HG03103 (cell line): ENCODE measurements at regions not wholly inside any gene's neighbourhood (a gene's known extent, or its start where the extent isn't known, plus 50 kb on each side); places are given as distances from the start of the nearest gene placed in this dataset.
"Not testable (repeated sequence)": the region's sequence is repeated elsewhere in the genome, so short reads cannot be mapped to it uniquely, and the experiment has no call there.

Source experiments
- ATAC-seq: cut with Tn5 transposase; IDR thresholded peaks from one replicate; pipeline ENCODE4 v1.9.1; 2021; ENCODE audit warnings: low read depth; ENCODE audit not compliant: unreplicated experiment

DNA sequence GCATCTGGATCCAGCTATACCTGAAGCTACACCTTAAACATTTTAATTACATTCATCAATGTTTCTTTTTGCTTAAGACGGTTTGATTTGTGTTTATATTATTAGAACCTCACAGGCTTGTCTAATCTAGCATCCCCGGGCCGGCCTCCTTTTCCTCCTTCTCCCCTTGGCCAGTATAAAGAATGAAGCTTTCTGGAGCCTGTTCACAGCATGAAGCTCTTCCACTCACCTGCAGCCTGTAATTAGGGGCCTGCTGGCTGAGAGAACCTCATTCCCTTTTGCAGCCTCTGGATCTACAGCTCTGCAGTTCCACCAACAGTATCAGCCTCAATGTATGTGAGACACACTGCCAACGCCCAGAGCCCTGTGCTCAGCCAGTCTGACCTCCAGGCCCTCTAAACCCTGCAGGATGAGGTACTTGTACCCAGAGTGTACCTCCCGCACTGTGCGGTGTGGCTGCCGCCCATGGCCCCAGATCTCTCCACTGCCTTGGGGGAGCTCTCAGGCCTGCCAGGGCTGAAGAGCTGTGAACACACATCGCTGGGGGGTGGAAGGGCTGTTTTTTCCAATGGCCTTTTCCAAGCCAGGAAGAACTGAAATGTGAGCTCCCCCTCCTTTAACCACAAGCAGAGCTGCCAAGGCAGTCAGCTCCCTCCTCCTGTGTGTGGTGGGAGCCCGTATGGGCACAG, 114.7 kb upstream of the ALDH1A3 start:
- no peak for ATAC-seq

DNA sequence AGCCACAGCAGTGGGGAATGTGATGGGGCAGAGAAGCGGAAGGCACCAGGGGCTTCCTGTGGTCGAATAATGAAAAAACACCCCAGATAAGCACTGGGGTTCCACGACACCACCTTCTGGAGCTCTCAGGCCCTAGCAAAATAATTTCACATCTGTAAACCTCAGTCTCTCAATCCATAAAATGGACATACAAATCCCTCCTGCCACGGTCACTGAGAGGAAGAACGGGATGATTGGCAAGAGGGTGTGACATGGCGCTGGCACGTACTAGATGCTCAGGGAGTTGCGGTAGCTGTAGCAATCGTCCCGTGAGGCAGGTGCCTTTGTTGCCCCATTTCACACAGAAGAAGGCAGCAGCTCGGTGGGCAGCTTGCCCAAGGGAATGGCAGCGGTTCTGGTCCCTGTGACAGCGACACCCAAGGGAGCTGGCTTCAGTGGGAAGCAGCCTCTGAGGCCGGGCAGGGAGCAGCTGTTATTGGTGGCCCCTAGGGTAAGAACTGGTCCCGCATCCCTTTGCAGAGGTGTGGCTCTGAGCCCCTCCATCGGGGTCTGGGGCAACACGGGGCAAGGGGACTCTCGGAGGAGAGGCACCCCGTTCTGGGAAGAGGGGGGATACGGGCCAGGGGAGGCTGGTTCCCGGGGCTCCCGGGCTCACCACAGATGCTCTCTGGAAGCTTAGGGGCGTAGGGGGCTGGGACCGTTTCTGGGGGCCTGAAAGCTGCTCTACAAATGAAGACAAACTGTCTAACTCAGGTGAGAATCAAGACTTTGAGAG, 114.0 kb upstream of the ALDH1A3 start:
- no peak for ATAC-seq

DNA sequence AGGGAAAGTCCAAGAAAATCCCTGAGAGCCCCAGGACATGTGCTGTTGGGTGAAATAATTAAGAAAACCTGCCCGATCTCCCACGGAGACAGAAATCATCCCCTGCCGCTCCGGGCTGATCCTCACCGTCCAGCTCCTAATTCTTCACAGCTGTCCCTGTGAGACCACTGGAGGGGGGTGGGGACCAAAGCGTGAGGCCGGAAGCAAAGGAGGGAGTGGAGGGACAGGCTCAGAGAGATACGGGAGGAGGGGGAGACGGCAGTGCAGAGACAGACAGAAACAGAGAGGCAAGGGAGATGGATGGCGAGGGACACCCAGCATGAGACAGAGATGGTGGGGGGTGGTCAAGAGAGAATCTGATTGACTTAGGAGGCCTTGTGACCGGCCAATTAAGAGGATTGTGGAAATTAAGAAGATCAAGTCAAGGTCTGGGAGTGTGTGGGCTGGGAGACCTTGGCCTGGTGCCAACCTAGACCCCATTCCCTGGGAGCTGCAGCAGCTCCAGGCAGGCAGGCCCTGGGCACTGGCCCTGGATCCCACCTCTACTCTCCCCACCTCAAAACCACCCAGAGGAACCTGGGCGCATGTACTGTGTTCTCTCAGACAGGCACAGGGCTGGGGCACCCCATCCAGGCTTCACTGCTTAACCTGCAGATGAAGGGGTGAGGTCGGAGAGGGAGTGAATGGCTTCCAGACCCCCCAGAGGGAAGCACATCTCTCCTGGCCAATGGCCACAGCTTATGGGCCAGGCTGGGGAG, 113.2 kb upstream of the ALDH1A3 start:
- no peak for ATAC-seq

DNA sequence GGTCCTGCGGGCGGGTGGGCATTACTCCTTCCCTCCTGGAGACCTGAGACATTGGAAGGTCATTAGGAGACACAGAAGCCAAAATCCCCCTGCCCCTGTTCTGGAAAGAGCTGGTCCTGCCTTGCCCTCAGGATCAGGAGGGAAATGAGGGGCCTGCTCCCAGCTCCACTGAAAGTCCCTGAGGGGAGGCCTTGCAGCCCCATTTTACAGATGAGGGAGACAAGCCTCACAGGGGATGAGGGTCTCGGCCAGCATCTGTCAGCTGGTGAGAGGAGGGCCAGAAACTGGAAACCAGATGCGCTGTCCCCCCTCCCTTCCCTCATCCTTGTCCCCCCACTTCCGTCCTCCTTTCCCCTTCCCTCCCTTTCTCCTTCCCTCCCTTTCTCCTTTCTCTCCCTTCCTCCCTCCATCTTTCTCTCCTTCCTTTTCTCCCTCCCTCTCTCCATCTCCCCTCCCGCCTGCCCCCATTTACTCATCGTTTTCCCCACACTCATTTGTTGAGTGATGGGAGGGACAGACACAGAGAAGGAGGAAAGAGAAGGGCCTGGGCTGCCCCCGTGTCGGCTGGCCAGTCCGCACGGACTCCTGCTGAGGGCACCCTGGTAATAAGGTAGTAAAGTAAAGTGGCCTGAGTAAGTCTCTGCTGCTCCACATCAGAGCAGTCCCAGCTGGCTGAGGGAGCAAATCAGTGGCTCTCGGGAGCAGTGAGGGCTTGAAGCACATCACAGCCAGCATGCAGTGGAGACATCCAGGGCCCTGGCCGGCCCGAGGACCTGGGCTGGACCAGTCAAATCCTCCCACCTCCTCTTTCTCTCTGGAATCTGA, 112.4 kb upstream of the ALDH1A3 start:
- ATAC-seq, result no peak

DNA sequence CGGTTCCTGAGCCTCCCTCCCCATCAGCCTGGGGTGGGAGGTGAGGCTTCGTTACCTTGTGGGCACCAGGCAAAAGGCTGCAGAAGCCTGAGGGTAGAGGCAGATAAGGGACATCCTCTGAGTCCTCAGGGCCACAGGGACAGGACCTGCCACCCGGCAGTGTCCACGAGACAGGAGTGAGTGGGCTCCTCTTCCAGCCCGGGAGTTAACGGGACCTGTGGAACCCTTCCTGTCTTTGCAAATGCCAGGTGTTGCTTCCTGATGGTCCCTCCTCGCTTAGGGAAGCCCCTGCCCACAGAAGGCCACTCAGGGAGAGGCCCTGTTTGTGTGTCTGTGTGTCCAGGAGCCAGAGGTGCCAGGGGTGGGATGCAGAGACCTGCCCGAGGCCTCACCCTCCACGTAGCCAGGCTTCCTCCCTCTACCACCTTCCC, 111.1 kb upstream of the ALDH1A3 start:
- no peak for ATAC-seq

DNA sequence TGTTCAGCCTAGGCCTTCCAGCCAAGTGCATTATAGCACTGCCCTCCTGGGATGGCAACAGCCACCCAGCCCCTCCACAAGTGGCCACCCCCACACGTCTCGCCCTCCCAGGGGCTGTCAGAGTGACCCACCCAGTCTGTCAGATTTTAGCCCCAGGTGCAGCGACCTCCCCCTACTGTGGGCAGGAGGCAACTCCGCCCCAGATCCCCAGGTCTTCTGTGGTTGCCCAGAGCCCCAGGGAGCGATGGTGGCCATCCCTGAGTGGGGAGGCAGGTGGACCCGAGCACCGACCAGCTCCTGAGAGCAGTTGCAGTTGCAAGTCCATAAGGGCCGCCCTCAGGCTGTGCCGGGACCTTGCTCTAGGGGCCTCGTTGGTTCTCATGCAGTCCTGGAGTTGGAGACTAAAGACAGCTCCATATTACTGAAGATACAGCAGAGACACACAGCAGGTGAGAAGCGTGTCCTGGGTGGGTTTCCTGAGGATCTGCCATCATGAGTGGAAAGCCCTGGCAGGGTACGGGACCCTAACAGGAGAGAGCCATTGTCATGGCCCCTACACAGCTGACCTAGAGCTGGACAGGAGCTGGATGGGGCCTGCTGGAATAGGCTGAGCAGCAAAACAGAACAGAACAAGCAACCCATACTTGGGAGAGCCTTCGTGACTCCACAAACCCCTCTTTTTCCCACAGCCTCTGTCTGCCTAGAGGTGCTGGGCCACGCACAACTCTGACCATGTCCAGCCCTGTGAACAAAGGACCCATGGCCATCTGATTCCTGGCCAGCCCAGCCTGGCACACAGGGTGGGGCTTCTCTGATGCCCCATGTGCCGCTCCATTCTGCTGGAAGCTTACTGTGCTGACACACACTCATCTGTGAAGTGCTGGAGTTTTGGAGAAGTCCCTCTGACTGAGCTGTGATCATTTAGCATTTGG, 110.3 kb upstream of the ALDH1A3 start:
- no peak for ATAC-seq

DNA sequence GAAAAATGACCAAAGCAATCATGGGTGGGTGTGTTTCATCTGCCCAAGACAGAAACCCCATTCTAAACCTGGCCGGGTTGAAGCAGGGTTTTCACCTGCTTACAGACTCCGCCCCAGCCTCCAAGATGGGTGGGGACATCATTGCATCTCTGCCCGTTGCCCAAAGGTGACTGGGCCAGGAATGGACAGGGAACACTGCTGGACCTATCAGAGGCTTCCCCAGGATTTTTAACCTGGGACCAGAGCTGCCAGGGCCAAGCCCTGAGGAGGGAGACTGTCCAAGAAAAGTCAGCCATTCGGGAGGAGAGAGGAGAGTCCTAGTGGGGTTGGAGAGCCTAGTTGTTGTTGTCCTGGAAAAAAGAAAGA, 109.7 kb upstream of the ALDH1A3 start:
- no peak for ATAC-seq

DNA sequence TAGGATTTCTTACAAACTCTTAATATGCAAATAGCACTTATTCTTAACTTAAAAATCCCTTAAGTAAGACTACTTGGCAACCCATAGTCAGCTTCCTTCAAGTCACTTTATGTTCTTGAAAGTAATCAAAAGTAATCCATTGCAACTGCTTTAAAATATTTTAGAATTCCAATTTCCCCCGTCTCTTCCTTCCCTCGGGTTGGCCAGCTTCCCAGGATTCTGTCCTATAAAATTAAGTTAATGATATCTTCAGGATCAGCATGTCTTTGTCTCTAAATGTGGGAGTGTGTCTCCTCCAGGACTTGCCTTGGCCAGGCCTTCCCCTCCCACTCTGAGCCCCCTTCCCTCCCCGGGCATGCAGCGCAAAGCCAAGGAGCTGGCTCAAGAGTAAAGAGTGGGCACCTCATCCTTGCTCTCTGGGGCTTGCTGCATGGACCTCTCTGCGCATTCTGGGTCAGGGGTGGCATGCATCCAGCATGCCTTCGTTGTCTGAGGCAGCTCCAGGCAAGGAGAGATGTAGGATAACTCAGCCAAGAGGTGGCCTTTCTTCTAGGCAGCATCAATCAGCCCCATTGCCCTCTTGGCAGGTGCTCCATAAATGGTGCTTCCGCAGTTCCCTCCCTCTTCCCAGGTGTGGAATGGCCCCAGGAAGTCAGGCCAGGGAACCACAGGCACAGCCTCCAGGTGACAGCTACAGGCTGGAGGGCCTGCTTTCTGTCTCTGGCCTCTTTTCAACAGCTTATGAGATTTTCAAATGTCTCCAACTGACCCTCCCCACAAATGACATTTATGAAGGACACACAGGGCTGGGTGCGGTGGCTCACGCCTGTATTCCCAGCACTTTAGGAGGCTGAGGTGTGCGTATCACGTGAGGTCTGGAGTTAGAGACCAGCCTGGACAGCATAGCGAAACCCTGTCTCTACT, 108.7 kb upstream of the ALDH1A3 start:
- ATAC-seq, result no peak

DNA sequence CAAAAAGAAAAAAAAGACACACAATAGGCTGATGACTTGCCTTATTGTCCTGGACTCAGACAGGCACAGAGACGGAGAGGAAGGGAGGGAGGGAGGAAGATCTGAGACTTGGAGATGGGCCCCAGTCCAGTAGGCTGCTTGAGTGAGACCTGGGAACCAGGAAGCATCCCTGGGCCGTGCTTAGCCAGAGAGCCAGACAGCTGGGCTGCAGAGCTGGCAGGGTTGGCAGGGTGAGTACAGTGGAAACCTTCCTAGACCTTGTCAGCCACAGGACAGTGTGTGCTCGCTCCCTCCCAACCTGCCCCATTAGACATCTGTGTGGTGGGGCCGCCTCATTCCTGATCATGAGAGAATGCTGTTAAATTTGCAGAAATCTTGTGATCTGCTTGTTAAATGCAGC, 107.9 kb upstream of the ALDH1A3 start:
- ATAC-seq, result no peak

DNA sequence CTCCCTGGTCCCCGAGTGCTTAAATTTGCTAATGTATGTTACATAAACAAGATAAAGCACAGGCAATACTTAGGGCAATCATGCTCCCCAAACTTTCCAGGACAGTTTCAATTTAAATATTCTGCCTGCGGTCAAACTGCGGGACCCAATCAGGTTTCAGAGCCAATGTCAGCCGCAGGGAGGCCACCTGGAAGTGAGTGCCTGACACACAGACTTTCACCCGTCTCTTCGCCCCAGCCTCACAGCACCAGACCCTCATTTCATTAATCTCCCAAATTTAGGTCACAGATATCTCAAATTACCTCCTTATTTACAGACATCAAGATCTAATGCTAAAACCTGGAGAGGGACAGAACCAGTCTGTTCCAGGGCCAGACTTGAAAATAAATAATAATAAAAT, 107.2 kb upstream of the ALDH1A3 start:
- ATAC-seq, result no peak

DNA sequence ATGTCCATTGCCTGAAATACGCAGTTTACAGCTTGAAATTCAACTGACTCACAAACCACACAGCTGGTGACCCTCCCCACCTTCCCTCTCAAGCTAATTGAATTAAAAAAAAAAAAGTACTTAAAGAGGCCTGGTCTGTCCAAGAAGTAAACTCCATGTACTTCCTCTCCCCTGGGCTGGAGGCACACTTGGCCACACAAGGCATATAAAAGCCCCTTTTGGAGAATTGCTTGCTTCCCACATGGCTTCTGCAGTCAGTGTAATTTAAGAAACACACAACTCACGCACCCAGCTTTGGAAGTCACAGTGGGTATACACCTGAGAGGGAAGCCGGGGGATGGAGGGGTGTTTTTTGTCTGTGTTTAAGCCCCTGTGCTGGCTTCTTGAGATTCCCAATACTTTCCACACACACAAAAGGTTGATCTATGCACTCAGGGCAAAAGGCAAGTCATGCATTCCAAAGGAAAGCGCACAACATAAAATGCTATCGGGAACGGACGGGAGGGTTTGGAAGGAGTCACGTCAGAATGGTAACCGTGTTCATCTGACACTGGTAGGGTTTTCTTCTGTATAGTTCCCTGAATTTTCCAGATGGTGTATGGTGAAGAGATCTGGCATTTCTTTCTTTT, 106.6 kb upstream of the ALDH1A3 start:
- ATAC-seq, result no peak

DNA sequence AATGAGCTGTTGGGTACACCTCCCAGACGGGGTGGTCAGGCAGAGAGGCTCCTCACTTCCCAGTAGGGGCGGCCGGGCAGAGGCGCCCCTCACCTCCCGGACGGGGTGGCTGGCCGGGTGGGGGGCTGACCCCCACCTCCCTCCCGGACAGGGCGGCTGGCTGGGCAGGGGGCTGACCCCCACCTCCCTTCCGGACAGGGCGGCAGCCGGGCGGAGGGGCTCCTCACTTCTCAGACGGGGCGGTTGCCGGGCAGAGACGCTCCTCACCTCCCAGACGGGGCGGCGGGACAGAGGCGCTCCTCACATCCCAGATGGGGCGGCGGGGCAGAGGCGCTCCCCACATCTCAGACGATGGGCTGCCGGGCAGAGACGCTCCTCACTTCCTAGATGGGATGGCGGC, 105.6 kb upstream of the ALDH1A3 start:
- not testable (repeated sequence) for ATAC-seq

DNA sequence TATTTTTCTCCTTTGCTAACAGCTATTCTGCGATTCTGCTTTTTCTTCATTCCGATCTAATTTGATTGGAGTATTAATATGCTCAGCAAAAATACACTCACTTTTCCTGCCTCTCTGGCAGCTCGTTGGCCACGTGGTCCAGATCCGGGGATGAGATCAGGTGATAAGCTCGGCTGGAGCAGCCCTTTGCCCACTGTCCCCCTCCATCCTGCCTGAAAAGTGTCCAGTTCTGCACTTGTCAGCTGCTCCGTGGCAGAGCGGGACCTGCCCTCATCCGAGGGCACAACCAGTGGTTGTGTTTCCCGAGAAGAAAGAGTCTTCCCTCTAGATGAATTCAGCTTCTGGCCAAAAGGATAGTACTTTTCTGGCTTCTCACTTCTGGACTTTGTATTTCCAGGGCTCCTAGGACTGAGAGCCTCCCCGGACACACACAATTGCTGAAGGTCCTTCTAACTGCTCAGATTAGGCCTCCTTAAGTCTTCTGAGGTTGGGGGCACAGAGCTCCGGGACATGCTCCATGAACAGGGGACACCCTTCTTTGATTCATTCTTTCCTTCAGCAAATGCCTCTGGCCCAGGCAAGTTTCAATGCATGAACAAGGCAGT, 103.9 kb upstream of the ALDH1A3 start:
- ATAC-seq, result no peak

DNA sequence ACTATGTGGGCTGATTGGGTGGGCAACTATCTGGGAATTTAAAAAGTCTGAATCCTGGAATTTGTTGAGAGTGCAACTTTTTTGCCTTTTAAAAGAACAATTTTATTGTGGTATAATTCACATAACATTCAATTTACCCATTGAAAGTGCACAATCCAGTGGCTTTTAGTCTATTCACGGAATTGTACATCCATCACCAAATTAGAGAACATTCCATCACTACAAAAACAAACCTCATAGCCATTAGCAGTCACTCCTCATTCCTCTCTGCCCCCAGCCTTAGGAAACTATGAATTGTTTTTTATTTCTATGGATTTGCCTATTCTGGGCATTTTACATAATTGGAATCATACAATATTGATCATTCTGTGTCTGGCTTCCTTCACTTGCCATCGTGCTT, 101.8 kb upstream of the ALDH1A3 start:
- ATAC-seq, result no peak

DNA sequence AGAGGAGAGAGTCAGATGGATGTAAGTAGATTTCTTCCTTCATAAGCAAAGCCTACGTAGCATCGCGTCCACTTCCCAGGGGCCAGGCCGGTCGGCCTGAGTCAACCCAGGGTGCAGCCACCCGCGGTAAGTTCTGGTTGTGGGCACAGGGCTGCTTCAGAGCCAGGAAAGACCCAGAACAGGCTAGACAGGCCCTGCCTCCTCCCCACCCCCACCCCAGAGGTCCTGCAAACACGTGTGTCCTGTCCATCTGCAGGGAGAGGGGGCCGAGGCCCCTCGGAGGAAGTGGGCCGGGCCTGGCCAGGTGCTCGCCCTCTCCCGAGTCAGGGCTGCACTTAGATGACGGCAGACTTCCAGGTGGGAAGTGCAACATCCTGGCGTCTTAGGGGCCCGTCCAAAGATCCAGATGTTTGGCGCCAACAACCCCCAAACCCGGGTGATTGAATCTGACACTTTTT, 100.8 kb upstream of the ALDH1A3 start:
- no peak for ATAC-seq

DNA sequence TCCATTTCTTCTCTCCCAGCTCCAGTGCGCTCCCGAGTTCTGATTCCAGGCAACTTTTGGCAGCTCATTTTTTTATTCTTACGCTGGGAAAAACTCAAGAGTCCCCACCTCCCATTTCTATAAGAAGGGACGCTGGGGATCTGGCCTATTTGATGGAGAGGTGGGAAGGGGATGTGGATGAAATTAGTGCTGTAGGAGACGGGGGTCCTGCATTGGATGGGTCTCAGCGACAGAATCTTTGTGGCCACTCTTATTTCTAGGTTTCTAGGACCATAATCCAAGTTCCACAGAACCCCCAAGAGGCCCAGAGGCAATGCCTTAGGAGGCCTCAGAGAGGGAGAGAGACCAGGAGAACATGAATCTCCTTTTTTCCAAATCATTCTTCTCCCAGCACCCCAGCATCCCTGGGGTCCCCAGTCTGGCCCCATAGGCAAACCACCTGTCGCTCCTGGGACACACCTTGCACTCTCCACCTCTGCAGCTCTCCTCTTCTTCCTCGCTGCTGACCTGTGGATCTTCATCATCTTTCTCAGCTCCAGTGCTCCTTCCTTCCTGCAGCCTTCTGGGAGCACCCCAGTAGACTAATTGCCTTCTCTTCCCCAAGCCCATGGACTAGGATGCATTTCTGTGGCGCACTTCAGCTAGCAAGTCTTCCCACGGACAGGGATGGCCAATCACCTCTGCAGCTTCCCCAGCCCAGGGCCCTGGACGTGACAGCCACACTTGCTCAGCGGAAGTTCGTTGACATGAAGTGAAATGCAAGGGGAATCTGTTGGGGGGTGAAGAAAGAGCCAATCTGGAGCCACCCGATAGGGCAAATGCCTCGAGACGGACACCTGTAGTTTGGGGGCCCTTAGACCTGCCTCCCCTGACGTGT, 100.1 kb upstream of the ALDH1A3 start:
- ATAC-seq, result no peak
